ENCODE measurements at regions not wholly inside any gene's neighbourhood (a gene's known extent, or its start where the extent isn't known, plus 50 kb on each side); places are given as distances from the start of the nearest gene placed in this dataset.

DNA sequence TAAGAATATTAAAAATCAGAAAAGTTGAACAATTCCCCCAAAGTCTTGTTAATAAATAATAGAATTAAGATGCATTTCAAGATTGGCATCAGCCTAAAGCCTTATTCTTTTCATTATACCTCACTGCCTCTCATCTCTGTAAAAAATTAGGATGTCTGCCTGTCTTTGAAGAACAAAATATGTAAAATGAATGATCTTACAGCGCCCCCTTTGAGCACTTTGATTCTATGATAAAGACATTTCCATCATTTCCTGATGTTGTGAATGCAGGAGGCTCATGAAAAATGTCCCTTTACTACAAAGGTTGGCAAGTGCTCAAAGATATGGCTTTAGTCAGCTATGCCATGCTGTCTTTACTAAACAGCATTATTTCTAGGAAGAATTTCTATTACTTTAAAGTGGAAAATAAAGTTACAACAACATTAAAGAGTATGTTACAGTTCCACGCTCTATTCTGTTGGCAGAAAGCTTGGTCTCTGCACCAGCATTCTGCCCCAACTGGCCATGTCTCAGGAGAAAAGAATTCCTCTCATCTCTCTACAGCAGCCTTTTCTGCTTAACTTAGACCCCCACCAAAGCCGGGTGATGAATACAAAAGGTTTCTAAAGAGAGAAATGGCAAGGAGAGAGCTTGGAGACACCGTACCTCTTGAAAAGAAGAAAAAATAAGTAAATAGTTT lies 95.1 kb downstream of the LLPH start:
- Histone ChIP-seq H3K4me1 (no peaks in the 10 kb centered on the region), H3K36me3 (no peaks in the 10 kb centered on the region), H3K4me3 (no peak overlapping the region), H3K9me3 (no peaks in the 10 kb centered on the region), H3K27ac (no peak overlapping the region), H3K27me3 (no peaks in the 10 kb centered on the region)
- peak in 1 of 2 donors; percentile 37 for DNase-seq (ENCODE audit: low spot score in 2 of 2)
- no peak for TF ChIP-seq EP300 (IDR thresholded peaks at IDR 0.05)
- TF ChIP-seq POLR2A (IDR thresholded peaks at IDR 0.05): no peak
- TF ChIP-seq, protein P1, sequence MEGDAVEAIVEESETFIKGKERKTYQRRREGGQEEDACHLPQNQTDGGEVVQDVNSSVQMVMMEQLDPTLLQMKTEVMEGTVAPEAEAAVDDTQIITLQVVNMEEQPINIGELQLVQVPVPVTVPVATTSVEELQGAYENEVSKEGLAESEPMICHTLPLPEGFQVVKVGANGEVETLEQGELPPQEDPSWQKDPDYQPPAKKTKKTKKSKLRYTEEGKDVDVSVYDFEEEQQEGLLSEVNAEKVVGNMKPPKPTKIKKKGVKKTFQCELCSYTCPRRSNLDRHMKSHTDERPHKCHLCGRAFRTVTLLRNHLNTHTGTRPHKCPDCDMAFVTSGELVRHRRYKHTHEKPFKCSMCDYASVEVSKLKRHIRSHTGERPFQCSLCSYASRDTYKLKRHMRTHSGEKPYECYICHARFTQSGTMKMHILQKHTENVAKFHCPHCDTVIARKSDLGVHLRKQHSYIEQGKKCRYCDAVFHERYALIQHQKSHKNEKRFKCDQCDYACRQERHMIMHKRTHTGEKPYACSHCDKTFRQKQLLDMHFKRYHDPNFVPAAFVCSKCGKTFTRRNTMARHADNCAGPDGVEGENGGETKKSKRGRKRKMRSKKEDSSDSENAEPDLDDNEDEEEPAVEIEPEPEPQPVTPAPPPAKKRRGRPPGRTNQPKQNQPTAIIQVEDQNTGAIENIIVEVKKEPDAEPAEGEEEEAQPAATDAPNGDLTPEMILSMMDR (IDR thresholded peaks at IDR 0.05): peak in 2 of 5 experiments; percentile 16 to 27
- WGBS, 2 donors: 51 to 53% methylated on average over 4 of the region's 4 CpGs

DNA sequence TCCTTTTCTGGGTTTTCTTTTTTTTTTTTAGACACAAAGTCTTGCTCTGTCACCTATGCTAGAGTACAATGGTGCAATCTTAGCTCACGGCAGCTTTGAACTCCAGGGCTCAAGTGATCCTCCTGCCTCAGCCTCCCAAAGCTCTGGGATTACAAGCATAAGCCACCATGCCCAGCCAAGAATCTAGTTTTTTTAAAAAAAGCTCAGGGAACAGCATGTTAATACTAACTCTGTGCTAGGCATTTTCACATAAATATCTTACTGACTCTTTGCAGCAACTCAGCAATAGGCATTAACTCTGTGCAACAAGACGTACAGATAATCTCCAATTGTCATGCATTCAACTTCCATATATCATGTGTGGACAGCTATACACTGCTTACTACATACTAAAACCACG lies 97.4 kb downstream of the LLPH start:
- DNase-seq (ENCODE audit: low spot score in 2 of 2): no peak
- Histone ChIP-seq H3K27me3 (no peaks in the 10 kb centered on the region), H3K27ac (no peak overlapping the region), H3K4me1 (no peaks in the 10 kb centered on the region), H3K9me3 (no peaks in the 10 kb centered on the region), H3K4me3 (no peak overlapping the region), H3K36me3 (no peaks in the 10 kb centered on the region)
- TF ChIP-seq, protein P1 (IDR thresholded peaks at IDR 0.05): no peak
- TF ChIP-seq POLR2A (IDR thresholded peaks at IDR 0.05) (no peak), EP300 (IDR thresholded peaks at IDR 0.05) (no peak)
- 93 to 95% methylated on average over 3 of the region's 3 CpGs for WGBS, 2 donors

DNA sequence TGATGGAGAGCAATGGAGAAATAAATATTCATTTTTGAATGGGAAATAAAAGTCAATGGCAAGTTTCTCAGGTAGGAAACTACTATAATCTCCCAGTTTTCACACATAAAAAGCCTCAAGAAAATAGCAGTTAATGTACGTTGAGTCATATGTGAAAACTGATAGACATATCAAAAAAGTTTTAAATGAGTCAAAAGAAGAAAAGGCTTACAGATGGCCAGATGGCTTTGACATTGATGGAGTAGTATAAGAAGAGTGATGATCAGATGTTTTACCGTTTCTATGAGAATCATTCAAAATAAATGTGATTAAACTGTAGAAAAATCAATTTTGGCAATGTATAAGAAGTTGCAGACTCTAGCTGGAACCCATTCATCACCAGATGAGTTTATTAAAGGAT lies 97.8 kb downstream of the LLPH start:
- Histone ChIP-seq H3K4me3 (no peak overlapping the region), H3K4me1 (no peaks in the 10 kb centered on the region), H3K9me3 (no peaks in the 10 kb centered on the region), H3K36me3 (no peaks in the 10 kb centered on the region), H3K27me3 (no peaks in the 10 kb centered on the region), H3K27ac (no peak overlapping the region)
- DNase-seq (ENCODE audit: low spot score in 2 of 2): no peak
- TF ChIP-seq POLR2A (IDR thresholded peaks at IDR 0.05) (no peak), EP300 (IDR thresholded peaks at IDR 0.05) (no peak)
- TF ChIP-seq, protein P1 (IDR thresholded peaks at IDR 0.05): no peak
- WGBS, 2 donors: 78 to 88% methylated on average over 2 of the region's 2 CpGs

DNA sequence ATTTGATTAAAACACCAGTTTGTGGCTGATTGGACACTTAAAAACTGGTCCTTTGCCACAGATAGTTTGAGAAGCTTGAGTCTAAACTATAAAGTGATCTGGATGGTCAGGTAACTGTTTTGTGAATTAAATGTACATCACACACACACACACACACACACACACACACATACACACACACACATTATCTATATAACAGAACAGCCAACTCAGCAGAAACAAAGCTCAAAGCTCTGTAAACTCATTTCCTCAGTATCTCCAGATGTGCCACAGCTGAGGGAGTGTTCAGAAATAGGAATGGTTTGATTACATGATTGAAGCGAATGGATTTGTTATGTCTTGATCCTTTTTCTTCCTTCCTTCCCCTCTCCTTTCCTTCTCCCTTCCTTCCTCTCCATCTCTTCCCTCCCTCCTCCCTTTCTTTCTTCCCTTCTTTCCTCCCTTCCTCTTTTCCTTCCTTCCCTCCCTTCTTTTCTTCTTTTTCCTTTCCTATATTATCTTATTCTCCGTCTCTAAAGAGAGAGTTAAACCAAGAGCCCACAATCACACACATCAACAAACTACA lies 100.3 kb downstream of the LLPH start:
- Histone ChIP-seq H3K9me3 (no peaks in the 10 kb centered on the region), H3K4me1 (no peaks in the 10 kb centered on the region), H3K4me3 (no peak overlapping the region), H3K27ac (no peak overlapping the region), H3K36me3 (no peaks in the 10 kb centered on the region), H3K27me3 (no peaks in the 10 kb centered on the region)
- no peak for DNase-seq (ENCODE audit: low spot score in 2 of 2)
- TF ChIP-seq, protein P1 (IDR thresholded peaks at IDR 0.05): no peak
- WGBS, 2 donors: 44 to 66% methylated on average over 2 of the region's 2 CpGs

DNA sequence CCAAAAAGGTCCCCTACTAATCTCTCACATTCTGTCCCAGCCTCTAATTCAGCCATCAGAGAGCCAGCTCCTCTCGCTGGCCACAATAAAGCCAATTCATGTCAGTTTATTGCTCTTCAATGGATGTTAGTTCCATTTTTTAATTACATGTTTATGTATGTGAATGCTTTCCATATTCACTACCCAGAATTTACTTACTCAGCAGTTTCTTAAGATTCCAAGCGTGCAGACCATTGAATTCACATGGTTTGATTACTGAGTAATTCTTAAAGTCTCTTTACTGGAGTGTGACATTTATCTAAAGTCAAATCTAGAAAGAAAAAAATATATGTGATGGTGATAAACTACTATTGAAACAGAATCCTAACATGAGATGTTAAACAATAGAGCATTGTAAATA lies 102.2 kb downstream of the LLPH start:
- H3K4me3 ChIP-seq: no peak overlapping the region
- peaks cover 0 to 4% of the 10 kb centered on the region in 2 donors for H3K27me3 ChIP-seq
- H3K9me3 ChIP-seq: no peaks in the 10 kb centered on the region
- H3K27ac ChIP-seq: no peak overlapping the region
- DNase-seq (ENCODE audit: low spot score in 2 of 2): no peak
- WGBS, 2 donors: 57 to 62% methylated on average over 2 of the region's 2 CpGs
- no peaks in the 10 kb centered on the region for H3K4me1 ChIP-seq
- H3K36me3 ChIP-seq: no peaks in the 10 kb centered on the region
- no peak for TF ChIP-seq EP300 (IDR thresholded peaks at IDR 0.05)
